Activated T-cell treated with anti-CD3 and anti-CD28 coated beads for 24 hours (primary cell): ENCODE measurements at regions not wholly inside any gene's neighbourhood (a gene's known extent, or its start where the extent isn't known, plus 50 kb on each side); places are given as distances from the start of the nearest gene placed in this dataset.
"Not testable (repeated sequence)": the region's sequence is repeated elsewhere in the genome, so short reads cannot be mapped to it uniquely, and the experiment has no call there.

ENCODE experiments used
- DNase-seq: peaks from one replicate; pipeline ENCODE4 v3.0.0-alpha.2; 2020; ENCODE audit warnings: low read depth

GRCh38 chr6:144434308-144434990 lies 149.3 kb downstream of the UTRN start:
- no peak for DNase-seq

- DNase-seq, result no peak
These were observed 150.7 kb downstream of the UTRN start for GRCh38 chr6:144435602-144436426.

- DNase-seq, result no peak
These were observed 152.0 kb downstream of the UTRN start for GRCh38 chr6:144437105-144437504.

GRCh38 chr6:144438103-144438502 lies 153.0 kb downstream of the UTRN start:
- DNase-seq, result no peak

GRCh38 chr6:144439016-144439415 lies 153.9 kb downstream of the UTRN start:
- no peak for DNase-seq

GRCh38 chr6:144441801-144442200 lies 156.7 kb downstream of the UTRN start:
- not testable (repeated sequence) for DNase-seq

GRCh38 chr6:144443157-144443556 lies 158.0 kb downstream of the UTRN start:
- no peak for DNase-seq

- DNase-seq, result no peak
These were observed 162.3 kb downstream of the UTRN start for GRCh38 chr6:144447472-144447871.

GRCh38 chr6:144449218-144449617 lies 164.1 kb downstream of the UTRN start:
- no peak for DNase-seq

- no peak for DNase-seq
These were observed 164.9 kb downstream of the UTRN start for GRCh38 chr6:144449911-144450597.

GRCh38 chr6:144460327-144461095 lies 175.4 kb downstream of the UTRN start:
- DNase-seq, result no peak

GRCh38 chr6:144462058-144462457 lies 176.9 kb downstream of the UTRN start:
- no peak for DNase-seq

GRCh38 chr6:144466716-144467115 lies 181.6 kb downstream of the UTRN start:
- DNase-seq, result no peak

- no peak for DNase-seq
These were observed 182.1 kb downstream of the UTRN start for GRCh38 chr6:144467172-144467762.

- DNase-seq, result no peak
These were observed 182.8 kb downstream of the UTRN start for GRCh38 chr6:144467921-144468320.

GRCh38 chr6:144468709-144469108 lies 183.6 kb downstream of the UTRN start:
- DNase-seq, result no peak

GRCh38 chr6:144469144-144469575 lies 184.0 kb downstream of the UTRN start:
- no peak for DNase-seq

- not testable (repeated sequence) for DNase-seq
These were observed 185.1 kb downstream of the UTRN start for GRCh38 chr6:144470201-144470600.

- no peak for DNase-seq
These were observed 186.9 kb downstream of the UTRN start for GRCh38 chr6:144471986-144472385.

GRCh38 chr6:144474290-144474689 lies 189.2 kb downstream of the UTRN start:
- no peak for DNase-seq

- no peak for DNase-seq
These were observed 189.8 kb downstream of the UTRN start for GRCh38 chr6:144474904-144475303.

- no peak for DNase-seq
These were observed 190.3 kb downstream of the UTRN start for GRCh38 chr6:144475411-144475810.
